Erythroblast (primary cell): ENCODE measurements at regions not wholly inside any gene's neighbourhood (a gene's known extent, or its start where the extent isn't known, plus 50 kb on each side); places are given as distances from the start of the nearest gene placed in this dataset.

Experiments used
- GATA1 ChIP-seq: IDR thresholded peaks from 2 replicates; pipeline ENCODE4 v1.6.1; 2011; ENCODE audit warnings: low read depth, mild to moderate bottlenecking, control low read depth, low read length, moderate library complexity
- POLR2A ChIP-seq: IDR thresholded peaks from 2 replicates; pipeline ENCODE4 v1.6.1; 2011; ENCODE audit warnings: mild to moderate bottlenecking, low read length

DNA sequence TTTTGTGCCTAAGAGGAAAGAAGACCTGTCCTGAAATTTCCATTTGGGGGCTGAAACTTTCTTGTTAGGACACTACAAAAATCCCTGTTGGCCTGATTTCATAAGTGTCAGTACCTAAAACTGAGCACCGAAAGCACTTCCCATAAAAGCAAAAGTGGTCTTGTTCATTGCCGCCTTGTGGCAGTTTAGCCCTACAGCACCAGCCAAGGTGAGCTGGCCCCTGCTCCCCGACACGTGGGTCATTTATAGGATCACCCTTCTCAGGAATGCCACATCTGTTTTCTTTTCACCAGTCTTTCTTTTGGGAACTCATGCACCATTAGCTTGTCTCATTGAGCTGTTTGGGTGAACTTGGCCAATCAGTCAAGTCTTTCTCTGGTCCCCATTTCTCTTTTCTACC is 155.8 kb upstream of the KAZN start:
- TF ChIP-seq POLR2A: no peak
- no peak for TF ChIP-seq GATA1
